Upper lobe of left lung (tissue), 6 donors: ENCODE measurements at regions not wholly inside any gene's neighbourhood (a gene's known extent, or its start where the extent isn't known, plus 50 kb on each side); places are given as distances from the start of the nearest gene placed in this dataset.
"Not testable (repeated sequence)": the region's sequence is repeated elsewhere in the genome, so short reads cannot be mapped to it uniquely, and the experiment has no call there.

ENCODE experiments used
- ATAC-seq, 2 donors: fragments of 200-7000 bp; cut with Tn5 transposase; one replicate each; pipeline ENCODE4 v1.9.1; 2022; ENCODE audit warnings: mild to moderate bottlenecking in 2 of 2, moderate library complexity in 2 of 2; ENCODE audit not compliant: low FRiP score in 2 of 2
- DNase-seq, 2 donors: peaks; one replicate each; pipeline ENCODE4 v3.0.0-alpha.2; 2019 to 2020
- H3K27ac ChIP-seq, 4 donors: fragments of 200-600 bp; sonication (generic); one replicate each; pipeline ENCODE4 v1.5.1; 2016 to 2019
- H3K27me3 ChIP-seq, 4 donors: fragments of 200-600 bp; sonication (generic); one replicate each; pipeline ENCODE4 v1.5.1; 2017 to 2019
- H3K36me3 ChIP-seq, 4 donors: fragments of 200-600 bp; sonication (generic); one replicate each; pipeline ENCODE4 v1.5.1; 2016 to 2019
- H3K4me1 ChIP-seq, 4 donors: fragments of 200-600 bp; sonication (generic); one replicate each; pipeline ENCODE4 v1.5.1; 2018 to 2019
- H3K4me3 ChIP-seq, 4 donors: fragments of 200-600 bp; sonication (generic); one replicate each; pipeline ENCODE4 v1.5.1; 2017 to 2019; ENCODE audit warnings: mild to moderate bottlenecking in 2 of 4, moderate library complexity in 1 of 4
- H3K9me3 ChIP-seq, 4 donors: fragments of 200-600 bp; sonication (generic); one replicate each; pipeline ENCODE4 v1.5.1; 2018 to 2019
- CTCF ChIP-seq, 6 experiments: fragments of 450-650 bp in 4 of 6; fragments of 200-600 bp in 2 of 6; sonication (generic) in 2 of 6; IDR thresholded peaks; one replicate each; pipeline ENCODE4 v1.5.1; 2016 to 2019; ENCODE audit warnings: antibody characterized with exemption in 6 of 6
- EP300 ChIP-seq, 4 donors: sonication (generic); formaldehyde crosslinking; IDR thresholded peaks; one replicate each; pipeline ENCODE4 v1.5.1; 2017; ENCODE audit warnings: antibody characterized with exemption in 4 of 4, control low read depth in 2 of 4
- POLR2A ChIP-seq, 4 donors: fragments of 450-650 bp; IDR thresholded peaks; one replicate each; pipeline ENCODE4 v1.5.1; 2016 to 2017; ENCODE audit warnings: antibody characterized with exemption in 4 of 4, mild to moderate bottlenecking in 2 of 4
- POLR2AphosphoS5 ChIP-seq, 2 donors: sonication (generic); formaldehyde crosslinking; IDR thresholded peaks; one replicate each; pipeline ENCODE4 v1.5.1; 2017; ENCODE audit warnings: antibody characterized with exemption in 2 of 2
- WGBS, 2 donors: methylation state at CpG; one replicate each; pipeline ENCODE4 v1.1.5; 2017 to 2018; 5-methylcytosine and 5-hydroxymethylcytosine counted together
- donor health status: DM: no; HTN: no; CAD: no; lungs with moderate emphysema.
- donor health status: DM: no; HTN: yes; CAD: no; lungs with severe emphysema.

DNA sequence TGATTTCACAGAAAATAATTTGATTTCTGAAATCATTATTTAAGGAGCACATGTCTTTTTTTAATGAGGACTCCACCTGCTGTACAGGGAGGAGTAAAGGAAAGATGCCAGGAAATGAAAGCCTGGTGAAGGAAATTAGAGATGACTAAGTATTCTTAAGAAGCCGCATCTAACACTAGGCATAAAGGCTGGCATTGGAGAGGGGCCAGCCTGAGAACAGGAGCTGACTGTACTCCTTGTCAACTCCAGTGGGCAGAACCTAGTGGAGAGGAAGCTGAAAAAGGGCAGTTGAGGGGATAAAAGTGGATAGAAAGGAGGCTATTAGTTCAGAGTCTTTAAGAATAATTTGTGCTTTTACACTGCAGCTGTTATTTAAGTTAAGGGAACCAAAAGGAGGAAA, 393.0 kb downstream of the PPP1R2C start:
- TF ChIP-seq POLR2AphosphoS5 (IDR thresholded peaks at IDR 0.05): no peak
- TF ChIP-seq EP300 (IDR thresholded peaks at IDR 0.05): no peak
- ATAC-seq: no peak
- no peak for DNase-seq
- H3K9me3 ChIP-seq: no peaks in the 10 kb centered on the region
- H3K27me3 ChIP-seq: no peaks in the 10 kb centered on the region
- H3K4me3 ChIP-seq: no peak overlapping the region
- no peak overlapping the region for H3K27ac ChIP-seq
- H3K36me3 ChIP-seq: no peaks in the 10 kb centered on the region
- H3K4me1 ChIP-seq: no peaks in the 10 kb centered on the region
- WGBS, 2 donors: 19 to 43% methylated on average over 1 of the region's 1 CpG

DNA sequence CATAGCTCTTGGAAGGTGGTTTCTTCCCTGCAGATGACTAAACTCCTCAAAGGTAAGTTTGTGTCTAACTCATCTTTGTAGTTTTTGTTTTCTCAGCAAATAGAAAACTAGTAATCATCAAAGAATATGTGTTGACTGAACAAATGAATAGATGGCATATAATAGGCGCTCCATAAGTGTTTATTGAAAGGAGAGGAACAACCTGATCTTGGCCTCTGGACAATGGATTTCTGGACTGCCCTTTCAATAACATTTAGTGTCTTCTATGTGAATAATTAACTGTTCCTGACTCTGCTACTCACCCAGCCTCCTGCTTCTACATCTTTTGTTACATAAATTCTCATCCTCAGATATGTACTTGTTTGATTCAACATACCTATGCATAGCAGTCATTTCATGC, 399.1 kb downstream of the PPP1R2C start:
- no peak for ATAC-seq
- Histone ChIP-seq H3K27me3 (no peaks in the 10 kb centered on the region), H3K36me3 (no peaks in the 10 kb centered on the region), H3K9me3 (no peaks in the 10 kb centered on the region), H3K4me3 (no peak overlapping the region), H3K27ac (no peak overlapping the region), H3K4me1 (no peaks in the 10 kb centered on the region)
- TF ChIP-seq POLR2A (IDR thresholded peaks at IDR 0.05): no peak
- TF ChIP-seq POLR2AphosphoS5 (IDR thresholded peaks at IDR 0.05): no peak
- TF ChIP-seq CTCF (IDR thresholded peaks at IDR 0.05): no peak
- TF ChIP-seq EP300 (IDR thresholded peaks at IDR 0.05): no peak
- 61 to 88% methylated on average over 1 of the region's 1 CpG for WGBS, 2 donors
- no peak for DNase-seq

GRCh38 chrX:42375086-42375485, 402.9 kb downstream of the PPP1R2C start:
- Histone ChIP-seq H3K4me1 (no peaks in the 10 kb centered on the region), H3K27me3 (no peaks in the 10 kb centered on the region), H3K36me3 (no peaks in the 10 kb centered on the region), H3K27ac (no peak overlapping the region), H3K4me3 (no peak overlapping the region), H3K9me3 (no peaks in the 10 kb centered on the region)
- WGBS, 2 donors: 76% methylated on average over 7 of the region's 7 CpGs; no CpG with 5 or more reads in 1 of the 2 donors
- ATAC-seq (no peak), DNase-seq (no peak)
- TF ChIP-seq CTCF (IDR thresholded peaks at IDR 0.05) (no peak), POLR2A (IDR thresholded peaks at IDR 0.05) (no peak), POLR2AphosphoS5 (IDR thresholded peaks at IDR 0.05) (no peak), EP300 (IDR thresholded peaks at IDR 0.05) (no peak)

- ATAC-seq (no peak), DNase-seq (no peak)
- H3K9me3 ChIP-seq: no peaks in the 10 kb centered on the region
- no peaks in the 10 kb centered on the region for H3K4me1 ChIP-seq
- 62 to 70% methylated on average over 2 of the region's 2 CpGs for WGBS, 2 donors
- H3K27me3 ChIP-seq: no peaks in the 10 kb centered on the region
- no peaks in the 10 kb centered on the region for H3K36me3 ChIP-seq
- no peak for TF ChIP-seq EP300 (IDR thresholded peaks at IDR 0.05)
- TF ChIP-seq POLR2A (IDR thresholded peaks at IDR 0.05): no peak
- TF ChIP-seq POLR2AphosphoS5 (IDR thresholded peaks at IDR 0.05): no peak
- no peak overlapping the region for H3K27ac ChIP-seq
- H3K4me3 ChIP-seq: no peak overlapping the region
Measured at GRCh38 chrX:42366181-42366580, 411.8 kb downstream of the PPP1R2C start.

DNA sequence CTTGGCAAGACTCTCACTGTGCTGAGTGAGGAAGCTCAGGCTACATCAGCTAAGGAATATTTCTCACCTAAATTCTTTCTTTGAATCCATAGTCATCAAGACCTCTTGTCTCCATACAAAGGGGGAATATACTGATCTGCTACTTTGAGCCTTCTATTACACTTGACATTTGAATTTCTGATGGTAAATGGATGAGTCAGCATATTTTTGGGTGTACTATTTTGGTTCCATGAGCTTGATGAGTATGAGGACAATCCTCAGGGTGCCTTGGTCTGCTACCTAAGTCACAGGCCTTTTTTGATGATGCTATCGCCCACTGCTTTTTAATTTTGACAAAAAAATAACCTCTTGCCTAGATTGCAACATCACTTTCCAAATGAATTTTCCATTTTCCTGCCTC, 415.7 kb downstream of the PPP1R2C start:
- no peak for DNase-seq
- no peak for TF ChIP-seq POLR2AphosphoS5 (IDR thresholded peaks at IDR 0.05)
- no peak for TF ChIP-seq POLR2A (IDR thresholded peaks at IDR 0.05)
- no peak for TF ChIP-seq CTCF (IDR thresholded peaks at IDR 0.05)
- no peak for TF ChIP-seq EP300 (IDR thresholded peaks at IDR 0.05)
- ATAC-seq: no peak
- no peak overlapping the region for H3K27ac ChIP-seq
- WGBS, 2 donors: 70 to 100% methylated on average over 1 of the region's 1 CpG
- H3K36me3 ChIP-seq: no peaks in the 10 kb centered on the region
- H3K4me3 ChIP-seq: no peak overlapping the region
- H3K4me1 ChIP-seq: no peaks in the 10 kb centered on the region
- no peaks in the 10 kb centered on the region for H3K27me3 ChIP-seq
- H3K9me3 ChIP-seq: no peaks in the 10 kb centered on the region

- ATAC-seq, H3K4me3 ChIP-seq: not testable (repeated sequence)
- 80 to 89% methylated on average over 1 to 3 of the region's 3 CpGs for WGBS, 2 donors
Measured at GRCh38 chrX:42342981-42343380, 419.6 kb upstream of the CASK start.

More at GRCh38 chrX:42342981-42343380, 419.6 kb upstream of the CASK start:
- H3K27me3 ChIP-seq, DNase-seq, H3K4me1 ChIP-seq, H3K27ac ChIP-seq, H3K9me3 ChIP-seq, H3K36me3 ChIP-seq: not testable (repeated sequence)
